ENCODE measurements at regions not wholly inside any gene's neighbourhood (a gene's known extent, or its start where the extent isn't known, plus 50 kb on each side); places are given as distances from the start of the nearest gene placed in this dataset.
"Not testable (repeated sequence)": the region's sequence is repeated elsewhere in the genome, so short reads cannot be mapped to it uniquely, and the experiment has no call there.

DNA sequence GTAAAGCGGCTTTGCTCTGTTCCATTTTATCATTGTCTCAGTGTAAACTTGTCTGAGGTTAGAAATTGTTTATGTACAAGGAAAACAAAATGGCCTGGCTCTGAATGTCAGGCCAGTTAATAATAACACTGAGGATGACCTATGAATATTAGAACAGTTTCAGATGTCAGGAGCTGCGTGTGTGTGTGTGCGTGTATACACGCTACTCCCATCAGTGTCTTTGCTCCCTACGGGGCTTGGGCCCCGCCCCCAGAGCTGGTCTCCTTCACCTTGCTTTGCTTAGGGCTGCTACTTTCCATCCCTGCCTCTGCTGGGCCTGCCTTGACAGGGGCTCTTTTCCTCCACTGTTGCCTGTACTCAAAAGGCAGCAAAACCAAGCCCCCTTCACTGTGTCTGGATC, 142.3 kb upstream of the BET1 start:
- TF ChIP-seq, protein P1, sequence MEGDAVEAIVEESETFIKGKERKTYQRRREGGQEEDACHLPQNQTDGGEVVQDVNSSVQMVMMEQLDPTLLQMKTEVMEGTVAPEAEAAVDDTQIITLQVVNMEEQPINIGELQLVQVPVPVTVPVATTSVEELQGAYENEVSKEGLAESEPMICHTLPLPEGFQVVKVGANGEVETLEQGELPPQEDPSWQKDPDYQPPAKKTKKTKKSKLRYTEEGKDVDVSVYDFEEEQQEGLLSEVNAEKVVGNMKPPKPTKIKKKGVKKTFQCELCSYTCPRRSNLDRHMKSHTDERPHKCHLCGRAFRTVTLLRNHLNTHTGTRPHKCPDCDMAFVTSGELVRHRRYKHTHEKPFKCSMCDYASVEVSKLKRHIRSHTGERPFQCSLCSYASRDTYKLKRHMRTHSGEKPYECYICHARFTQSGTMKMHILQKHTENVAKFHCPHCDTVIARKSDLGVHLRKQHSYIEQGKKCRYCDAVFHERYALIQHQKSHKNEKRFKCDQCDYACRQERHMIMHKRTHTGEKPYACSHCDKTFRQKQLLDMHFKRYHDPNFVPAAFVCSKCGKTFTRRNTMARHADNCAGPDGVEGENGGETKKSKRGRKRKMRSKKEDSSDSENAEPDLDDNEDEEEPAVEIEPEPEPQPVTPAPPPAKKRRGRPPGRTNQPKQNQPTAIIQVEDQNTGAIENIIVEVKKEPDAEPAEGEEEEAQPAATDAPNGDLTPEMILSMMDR (IDR thresholded peaks at IDR 0.05), result no peak
- Histone ChIP-seq H3K36me3 (no peaks in the 10 kb centered on the region), H3K27ac (no peak overlapping the region), H3K9me3 (no peaks in the 10 kb centered on the region), H3K27me3 (no peaks in the 10 kb centered on the region), H3K4me3 (no peak overlapping the region), H3K4me1 (no peaks in the 10 kb centered on the region)
- ATAC-seq (no peak), DNase-seq (peak in 1 of 4 donors; percentile 37)
- intact Hi-C loops (cut with DNase I), result no loop called here

DNA sequence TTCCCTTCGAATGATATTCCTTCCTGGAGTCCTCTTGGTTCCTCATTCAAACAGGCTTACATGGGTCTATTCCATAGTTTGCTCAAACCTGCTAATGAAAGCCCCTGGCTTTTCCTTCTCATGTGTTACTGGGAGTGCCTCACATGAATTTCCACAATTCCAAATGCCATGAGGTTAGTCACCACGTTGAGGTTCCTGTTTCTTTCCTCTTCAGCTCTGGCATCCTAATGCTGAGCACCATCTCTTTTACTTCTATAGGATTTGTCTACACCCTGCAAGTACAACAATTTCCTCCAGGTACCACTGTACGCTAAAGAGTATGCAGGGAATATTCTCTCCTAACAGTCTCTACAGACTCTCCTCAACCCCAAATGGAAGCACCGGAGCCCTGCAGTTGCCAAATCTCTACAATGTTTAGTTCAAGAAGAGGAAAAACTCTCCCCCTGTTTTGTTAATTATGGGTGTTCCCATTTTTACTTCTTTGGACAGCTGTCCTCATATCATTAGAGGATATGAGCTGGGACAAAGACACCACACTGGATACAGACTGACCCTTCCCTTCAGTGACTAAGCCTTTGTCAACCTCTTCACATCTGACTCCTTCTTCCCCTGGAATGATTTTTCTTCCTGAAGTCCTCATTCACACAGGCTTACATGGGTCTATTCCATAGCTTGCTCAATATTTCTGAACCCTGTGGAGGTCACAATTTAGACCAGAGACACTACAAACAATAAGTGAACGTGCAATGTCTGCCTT, 145.8 kb upstream of the BET1 start:
- Histone ChIP-seq H3K9me3 (no peaks in the 10 kb centered on the region), H3K27ac (no peak overlapping the region), H3K4me3 (no peak overlapping the region), H3K27me3 (no peaks in the 10 kb centered on the region), H3K36me3 (no peaks in the 10 kb centered on the region), H3K4me1 (no peaks in the 10 kb centered on the region)
- DNase-seq (no peak), ATAC-seq (no peak)
- TF ChIP-seq, protein P1 (IDR thresholded peaks at IDR 0.05), result no peak
- intact Hi-C loops (cut with DNase I), result no loop called here

DNA sequence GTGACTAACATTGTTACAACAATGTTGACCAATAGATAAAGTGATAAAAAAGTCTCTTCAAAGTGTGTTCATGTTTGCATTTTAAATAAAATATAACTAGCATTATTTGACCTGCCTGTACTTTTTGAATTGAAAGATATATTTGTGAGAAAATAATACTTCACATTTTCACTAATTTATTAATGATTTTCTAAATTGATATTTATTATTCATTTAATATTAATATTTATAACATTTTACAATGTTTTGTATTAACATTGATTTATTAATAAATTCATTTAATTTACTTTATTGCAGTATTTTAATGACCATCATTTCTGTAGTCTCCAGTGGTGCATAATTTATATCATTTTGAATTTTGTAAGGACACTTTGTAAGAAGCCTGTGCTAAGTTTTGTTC, 150.0 kb upstream of the BET1 start:
- no peak for DNase-seq
- TF ChIP-seq, protein P1 (IDR thresholded peaks at IDR 0.05), result no peak
- Histone ChIP-seq H3K27ac (no peak overlapping the region), H3K4me1 (no peaks in the 10 kb centered on the region), H3K4me3 (no peak overlapping the region), H3K36me3 (no peaks in the 10 kb centered on the region), H3K27me3 (no peaks in the 10 kb centered on the region), H3K9me3 (no peaks in the 10 kb centered on the region)
- intact Hi-C loops (cut with DNase I), result no loop called here
- ATAC-seq, result no peak

DNA sequence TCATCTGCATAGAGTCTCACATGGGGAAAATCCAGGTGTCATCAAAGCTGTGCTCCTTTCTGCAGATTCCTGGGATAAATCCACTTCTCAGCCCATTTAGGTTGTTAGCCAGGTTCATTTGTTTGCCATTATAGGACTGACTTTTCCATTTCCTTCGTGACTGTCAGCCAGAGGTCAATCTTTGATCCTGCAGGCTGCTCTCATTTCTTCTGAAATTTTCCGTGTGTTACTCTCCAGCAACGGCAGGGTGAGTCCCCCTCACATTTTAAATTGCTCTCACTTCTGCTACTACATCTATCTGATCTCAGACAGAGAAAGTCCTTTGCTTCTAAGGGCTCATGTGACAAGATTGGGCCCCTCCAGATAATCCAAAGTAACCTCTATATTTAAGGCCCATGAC, 150.7 kb upstream of the BET1 start:
- ATAC-seq (no peak), DNase-seq (no peak)
- Histone ChIP-seq H3K27me3 (no peaks in the 10 kb centered on the region), H3K4me1 (no peaks in the 10 kb centered on the region), H3K9me3 (no peaks in the 10 kb centered on the region), H3K27ac (no peak overlapping the region), H3K4me3 (no peak overlapping the region), H3K36me3 (no peaks in the 10 kb centered on the region)
- intact Hi-C loops (cut with DNase I), result no loop called here
- TF ChIP-seq, protein P1 (IDR thresholded peaks at IDR 0.05), result no peak

DNA sequence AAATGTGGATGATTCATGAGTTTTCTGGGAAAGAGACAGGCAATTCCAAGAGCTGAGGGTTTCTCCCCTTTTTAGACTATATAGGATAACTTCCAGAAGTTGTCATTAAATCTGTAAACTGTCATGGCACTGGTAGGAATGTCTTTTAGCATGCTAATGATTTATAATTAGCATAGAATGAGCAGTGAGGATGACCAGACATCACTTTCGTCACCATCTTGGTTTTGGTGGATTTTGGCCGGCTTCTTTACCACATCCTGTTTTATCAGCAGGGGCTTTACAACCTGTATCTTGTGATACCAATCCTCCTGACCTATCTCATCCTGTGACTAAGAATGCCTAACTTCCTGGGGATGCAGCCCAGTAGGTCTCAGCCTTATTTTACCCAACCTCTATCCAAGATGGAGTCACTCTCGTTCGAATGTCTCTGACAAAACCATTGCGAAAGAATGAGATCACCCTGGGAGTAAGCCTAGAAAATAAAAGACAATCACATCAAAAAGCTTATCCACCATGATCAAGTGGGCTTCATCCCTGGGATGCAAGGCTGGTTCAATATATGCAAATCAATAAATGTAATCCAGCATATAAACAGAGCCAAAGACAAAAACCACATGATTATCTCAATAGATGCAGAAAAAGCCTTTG, 153.6 kb upstream of the BET1 start:
- H3K4me1 ChIP-seq; H3K27ac ChIP-seq; DNase-seq; H3K27me3 ChIP-seq; ATAC-seq; H3K36me3 ChIP-seq; H3K4me3 ChIP-seq; intact Hi-C loops (cut with DNase I); H3K9me3 ChIP-seq: not testable (repeated sequence)

Data from left lung (tissue), 4 donors.